Raji (cell line): ENCODE measurements at regions not wholly inside any gene's neighbourhood (a gene's known extent, or its start where the extent isn't known, plus 50 kb on each side); places are given as distances from the start of the nearest gene placed in this dataset.

Experiments used
- POLR2A ChIP-seq: IDR thresholded peaks from 2 replicates; pipeline ENCODE4 v1.6.1; 2011; ENCODE audit warnings: low read depth, low read length, control low read depth; ENCODE audit not compliant: insufficient read depth

DNA sequence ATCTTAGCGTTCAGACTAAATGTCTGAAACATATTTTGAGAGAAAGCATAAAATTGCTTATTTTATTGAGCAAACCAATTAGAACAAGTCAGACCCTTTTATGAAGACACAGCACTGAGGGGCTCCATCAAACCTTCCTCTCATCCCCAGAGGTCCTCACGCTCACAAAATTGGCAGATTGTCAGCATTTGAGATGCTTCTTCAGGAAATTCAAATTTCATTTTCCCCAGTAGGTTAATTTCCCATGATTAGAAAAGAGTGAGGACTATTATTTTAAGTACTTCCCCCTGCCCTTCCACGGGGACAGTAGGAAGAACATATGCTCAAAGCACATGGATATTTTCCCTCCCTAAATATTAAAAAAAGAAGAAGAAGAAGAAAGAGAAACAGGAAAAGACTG lies 851.8 kb downstream of the BRD1 start:
- TF ChIP-seq POLR2A = no peak

DNA sequence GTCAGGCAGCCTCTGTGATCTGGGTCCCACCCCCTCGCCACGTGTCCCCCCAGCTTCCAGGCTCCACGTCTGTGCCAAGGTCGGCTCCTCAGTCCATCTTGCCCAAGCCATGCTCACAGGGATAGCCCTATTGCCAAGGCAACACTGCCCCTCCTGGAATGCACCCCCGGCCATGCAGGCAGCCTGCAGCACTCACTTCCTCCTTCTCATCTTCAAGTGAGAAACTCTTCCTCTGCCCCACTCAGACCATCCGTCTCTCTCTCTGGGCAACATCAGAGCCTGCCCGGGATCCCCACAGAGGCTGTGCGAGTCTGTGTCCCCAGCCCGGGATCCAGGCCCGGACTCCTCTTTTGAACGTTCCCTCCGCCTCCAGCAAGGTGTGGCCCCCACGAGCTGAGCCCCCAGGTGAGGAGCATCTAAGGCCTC lies 852.3 kb downstream of the BRD1 start:
- no peak for TF ChIP-seq POLR2A

DNA sequence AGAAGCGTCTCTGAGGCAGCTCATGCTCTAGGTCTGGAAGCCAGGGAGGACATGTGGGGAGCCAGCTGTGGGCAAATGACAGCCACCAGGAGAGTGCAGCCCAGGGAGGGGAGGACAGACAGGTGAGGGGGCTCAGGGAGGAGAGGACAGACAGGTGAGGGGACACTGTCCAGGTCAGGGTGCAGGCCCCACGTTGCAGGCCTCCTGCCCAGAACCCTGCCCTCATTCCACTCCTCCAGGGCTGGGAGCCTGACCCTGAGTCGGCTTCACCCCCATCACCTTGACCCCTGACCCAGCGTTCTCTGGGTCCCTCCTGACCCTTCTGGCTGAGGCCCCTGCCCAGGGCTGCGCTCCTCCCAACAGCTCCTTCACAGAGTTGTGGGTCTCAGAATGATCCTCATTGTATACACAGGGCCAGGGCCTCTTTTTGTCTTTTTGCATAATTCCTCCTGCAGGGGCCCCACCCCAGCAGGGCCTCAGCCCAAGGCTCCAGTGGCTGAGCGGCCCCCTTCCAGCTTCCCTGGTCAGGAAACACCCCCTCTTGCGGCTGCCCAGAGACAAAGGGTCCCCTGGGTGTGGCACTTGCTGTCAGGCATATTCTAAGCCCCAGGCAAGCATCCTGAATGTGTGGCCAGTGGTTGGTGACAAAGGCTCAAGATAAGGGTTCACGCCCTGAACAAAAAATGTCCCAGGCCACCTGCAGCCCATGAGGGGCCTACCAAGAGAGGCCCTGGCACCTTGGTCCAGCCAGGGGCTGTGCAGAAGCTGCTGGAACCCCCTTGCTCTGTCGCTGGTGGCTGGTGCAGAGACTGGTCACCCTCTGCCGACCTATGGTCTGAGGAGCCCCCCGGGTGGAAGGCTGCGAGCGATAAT lies 853.0 kb downstream of the BRD1 start:
- TF ChIP-seq POLR2A = no peak

DNA sequence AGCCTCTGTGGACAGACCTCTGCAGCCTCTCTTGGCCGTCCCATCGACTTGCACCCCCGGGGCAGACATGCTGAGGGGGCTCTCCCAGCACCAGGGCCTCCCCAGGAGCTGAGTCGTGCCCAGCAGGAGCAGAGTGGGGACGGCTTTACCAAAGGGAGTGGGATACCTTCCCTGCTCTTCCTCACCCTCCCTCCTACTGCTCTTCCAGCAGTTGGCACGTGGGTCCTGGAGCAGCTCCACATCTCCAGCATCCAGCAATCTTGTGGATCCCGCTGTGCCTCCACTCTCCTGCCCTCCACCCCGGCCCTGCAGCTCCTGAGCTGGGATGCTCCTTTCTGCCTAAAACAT lies 854.0 kb downstream of the BRD1 start:
- TF ChIP-seq POLR2A = no peak

DNA sequence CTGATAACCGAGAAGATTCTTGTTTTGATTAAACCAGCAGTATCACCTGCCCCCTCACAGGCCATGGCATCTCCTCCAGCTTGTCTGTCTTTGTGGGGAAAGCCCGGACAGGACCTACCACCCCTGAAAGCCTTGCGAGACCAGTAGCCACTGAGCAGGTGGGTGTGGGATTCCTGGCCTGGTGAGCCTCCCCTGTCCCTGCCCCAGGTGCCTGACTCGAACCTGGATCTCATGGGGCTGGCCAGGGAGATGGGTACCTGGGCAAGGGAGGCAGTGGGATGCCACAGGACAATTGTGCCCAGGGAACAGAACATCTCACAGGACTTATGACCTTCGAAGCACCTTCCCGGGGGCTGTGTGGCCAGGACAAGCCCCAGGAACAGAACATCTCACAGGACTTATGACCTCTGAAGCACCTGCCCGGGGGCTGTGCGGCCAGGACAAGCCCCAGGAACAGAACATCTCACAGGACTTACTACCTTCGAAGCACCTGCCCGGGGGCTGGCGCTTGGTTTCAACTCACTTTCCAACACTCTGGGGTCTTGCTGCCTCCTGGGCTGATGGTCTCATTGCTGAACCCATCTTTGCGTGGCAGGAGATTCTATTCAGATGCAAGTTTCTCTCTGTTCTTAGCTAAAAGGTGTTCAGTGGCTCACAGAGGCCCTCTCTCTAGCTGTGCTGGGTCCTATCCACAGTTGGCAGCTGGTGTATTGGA lies 854.5 kb downstream of the BRD1 start:
- TF ChIP-seq POLR2A = no peak

DNA sequence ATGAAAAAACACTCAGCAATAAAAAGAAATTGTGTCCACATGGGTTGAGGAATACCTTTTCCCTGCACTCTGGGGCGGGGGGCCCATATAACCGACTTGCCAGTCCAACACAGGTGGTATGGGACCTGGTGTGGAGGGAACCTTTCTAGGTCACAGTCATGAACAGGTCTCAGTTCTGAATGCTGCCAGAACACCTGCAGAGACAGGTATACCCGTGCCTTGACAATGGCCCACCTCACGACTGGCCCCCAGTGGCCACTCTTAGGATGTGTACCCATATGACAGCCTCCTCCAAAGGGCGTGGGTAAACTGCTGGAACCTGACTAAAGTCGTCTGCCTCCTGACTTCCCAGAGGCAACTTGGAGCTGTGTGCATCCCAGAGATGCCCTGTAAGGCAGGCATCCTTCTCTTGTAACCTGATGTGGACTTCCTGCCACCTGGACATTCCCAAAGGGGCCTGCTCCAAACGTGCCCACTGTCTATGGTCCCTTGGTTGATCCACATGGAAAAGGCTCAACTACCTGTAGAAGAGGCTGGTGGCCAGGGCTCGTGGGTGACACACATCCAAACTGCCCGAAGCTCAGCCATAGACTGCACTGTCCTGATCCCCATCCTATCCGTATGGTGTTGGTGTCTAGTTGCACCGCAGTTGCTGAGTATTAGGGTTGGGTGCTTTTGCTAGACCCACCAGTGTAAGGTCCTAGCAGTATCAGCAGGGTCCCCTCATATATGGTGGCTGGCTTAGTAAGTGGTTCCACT lies 859.3 kb downstream of the BRD1 start:
- TF ChIP-seq POLR2A = no peak

DNA sequence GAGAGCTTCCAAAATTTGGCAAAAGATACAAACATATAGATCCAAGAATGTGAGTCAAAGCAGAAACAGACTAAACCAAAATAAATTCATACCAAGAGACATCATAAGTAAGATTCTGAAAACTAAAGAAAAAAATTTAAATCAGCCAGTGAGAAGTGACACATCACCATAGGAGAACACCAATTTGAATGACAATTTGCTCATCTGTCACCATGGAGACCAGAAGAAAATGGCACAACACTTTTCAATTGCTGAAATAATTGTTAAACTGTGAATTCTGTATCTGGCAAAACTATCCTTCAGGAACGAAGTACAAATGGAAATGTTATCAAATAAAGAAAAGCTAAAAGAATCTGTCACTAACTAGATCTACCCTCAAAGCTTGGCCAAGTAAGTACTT lies 864.3 kb downstream of the BRD1 start:
- no peak for TF ChIP-seq POLR2A

DNA sequence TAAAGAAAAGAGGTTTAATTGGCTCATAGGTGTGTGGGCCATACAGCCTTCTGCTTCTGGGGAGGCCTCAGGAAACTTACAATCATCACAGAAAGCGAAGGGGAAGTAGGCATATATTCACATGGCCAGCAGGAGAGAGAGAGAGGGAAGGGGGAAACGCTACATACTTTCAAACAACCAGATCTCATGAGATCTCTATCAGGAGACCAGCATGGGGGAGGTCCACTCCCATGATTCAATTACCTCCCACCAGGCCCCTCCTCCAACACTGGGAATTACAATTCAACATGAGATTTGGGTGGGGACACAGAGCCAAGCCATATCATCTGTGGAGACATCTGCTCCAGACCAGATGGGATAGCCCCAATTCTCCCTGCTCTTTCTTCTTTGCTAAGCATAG lies 866.0 kb downstream of the BRD1 start:
- TF ChIP-seq POLR2A = no peak

DNA sequence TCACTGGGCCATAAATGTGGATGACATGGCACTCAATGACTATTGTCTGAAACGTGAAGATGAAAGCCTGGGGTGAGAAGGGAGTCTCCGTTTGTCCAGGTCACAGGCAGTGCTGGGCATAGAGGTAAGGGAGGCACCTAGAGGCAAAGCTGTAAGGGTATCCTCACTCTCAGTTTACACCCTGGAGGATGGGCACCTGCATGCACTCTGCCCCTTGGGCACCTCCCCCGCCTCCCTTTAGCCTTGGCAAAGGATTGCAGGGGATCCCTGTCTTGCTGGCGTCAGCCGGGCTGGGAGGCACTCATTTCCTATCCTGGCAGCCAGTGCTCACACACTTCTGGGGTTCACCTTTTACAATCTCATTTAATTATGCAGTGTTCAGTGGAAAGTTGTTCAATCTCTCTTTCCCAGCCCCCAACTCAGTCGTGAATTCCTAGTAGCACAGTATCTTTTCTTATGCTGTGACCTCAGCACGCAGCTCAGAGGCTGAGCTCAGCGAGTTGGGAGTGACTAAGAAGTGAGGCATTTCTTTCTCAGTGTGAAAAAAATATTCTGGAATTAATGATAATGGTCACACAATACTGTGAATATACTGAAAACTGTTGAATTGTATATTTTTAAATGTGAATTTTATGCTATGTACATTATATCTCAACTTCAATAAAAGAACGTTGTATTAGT lies 866.6 kb downstream of the BRD1 start:
- TF ChIP-seq POLR2A = no peak

DNA sequence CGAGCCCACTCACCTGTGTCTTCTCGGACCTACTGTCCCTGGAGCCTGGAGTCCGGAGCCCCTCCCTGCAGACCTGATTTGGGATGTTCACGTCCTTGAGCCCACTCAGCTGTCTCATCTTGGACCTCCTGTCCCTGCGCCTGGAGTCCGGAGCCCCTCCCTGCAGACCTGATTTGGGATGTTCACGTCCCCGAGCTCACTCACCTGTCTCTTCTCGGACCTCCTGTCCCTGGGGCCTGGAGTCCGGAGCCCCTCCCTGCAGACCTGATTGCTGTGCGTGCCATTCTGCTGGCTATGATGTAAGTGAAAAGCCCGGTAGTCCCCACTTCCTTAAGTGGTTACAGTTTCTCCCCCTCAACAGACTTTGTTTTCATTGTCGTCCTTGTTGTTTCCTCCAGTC lies 867.1 kb downstream of the BRD1 start:
- no peak for TF ChIP-seq POLR2A

DNA sequence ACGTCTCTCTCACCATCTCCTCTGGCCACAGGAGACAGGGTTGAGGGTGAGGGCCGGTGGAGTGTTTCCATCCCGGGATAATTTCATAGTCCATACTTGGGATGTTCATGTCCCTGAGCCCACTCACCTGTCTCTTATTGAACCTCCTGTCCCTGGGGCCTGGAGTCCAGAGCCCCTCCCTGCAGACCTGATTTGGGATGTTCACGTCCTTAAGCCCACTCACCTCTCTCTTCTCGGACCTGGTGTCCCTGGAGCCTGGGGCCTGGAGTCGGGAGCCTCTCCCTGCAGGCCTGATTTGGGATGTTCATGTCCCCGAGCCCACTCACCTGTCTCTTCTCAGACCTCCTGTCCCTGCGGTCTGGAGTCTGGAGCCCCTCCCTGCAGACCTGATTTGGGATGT lies 868.2 kb downstream of the BRD1 start:
- TF ChIP-seq POLR2A = no peak

DNA sequence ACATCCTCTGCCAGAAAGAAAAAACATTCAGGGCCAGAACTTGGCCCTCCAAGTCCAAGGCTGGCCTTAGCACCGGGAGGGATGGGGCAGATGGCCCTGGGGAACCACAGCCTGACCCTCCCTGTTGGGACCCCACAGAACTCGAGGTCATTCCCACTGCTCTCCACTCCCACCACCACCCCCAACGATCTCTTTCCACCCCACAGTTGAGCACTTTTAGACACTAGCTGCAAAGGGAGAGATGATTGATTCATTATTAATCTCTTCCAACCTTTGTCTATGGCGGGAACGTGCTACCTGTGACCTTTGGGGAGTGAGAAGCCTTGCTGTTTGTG lies 869.7 kb downstream of the BRD1 start:
- TF ChIP-seq POLR2A = no peak

DNA sequence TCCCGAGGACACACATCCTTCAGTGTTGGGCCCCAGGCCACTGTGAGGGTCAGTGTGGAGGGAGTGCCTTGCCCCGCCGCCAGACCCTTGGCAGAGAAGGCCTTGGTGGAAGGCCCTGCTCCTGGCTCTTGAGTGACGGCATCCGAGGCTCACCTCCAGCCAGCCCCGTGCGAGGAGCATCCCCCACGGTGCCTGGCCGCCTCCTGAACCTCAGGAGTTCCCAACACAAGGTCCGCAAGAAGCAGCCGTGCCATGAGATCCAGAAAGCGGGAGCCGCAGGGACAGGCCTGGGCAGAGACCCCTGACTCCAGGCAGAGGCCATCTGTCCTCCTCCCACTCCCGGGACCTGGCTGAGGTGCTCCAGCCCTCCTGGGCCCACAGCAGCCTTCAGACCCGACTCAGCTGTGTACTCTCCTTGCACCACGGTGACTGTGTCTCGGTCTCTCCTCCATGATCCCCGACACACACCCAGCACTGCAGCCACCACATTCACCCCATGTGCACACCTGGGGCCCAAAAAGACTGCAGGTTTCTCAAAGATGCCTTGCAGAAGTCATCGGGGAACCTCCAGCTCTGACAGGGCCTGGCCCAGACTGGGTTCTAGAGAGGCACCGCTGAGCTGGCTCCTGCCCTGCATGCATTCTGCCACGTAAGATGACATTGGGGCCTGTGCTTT lies 870.2 kb downstream of the BRD1 start:
- no peak for TF ChIP-seq POLR2A

DNA sequence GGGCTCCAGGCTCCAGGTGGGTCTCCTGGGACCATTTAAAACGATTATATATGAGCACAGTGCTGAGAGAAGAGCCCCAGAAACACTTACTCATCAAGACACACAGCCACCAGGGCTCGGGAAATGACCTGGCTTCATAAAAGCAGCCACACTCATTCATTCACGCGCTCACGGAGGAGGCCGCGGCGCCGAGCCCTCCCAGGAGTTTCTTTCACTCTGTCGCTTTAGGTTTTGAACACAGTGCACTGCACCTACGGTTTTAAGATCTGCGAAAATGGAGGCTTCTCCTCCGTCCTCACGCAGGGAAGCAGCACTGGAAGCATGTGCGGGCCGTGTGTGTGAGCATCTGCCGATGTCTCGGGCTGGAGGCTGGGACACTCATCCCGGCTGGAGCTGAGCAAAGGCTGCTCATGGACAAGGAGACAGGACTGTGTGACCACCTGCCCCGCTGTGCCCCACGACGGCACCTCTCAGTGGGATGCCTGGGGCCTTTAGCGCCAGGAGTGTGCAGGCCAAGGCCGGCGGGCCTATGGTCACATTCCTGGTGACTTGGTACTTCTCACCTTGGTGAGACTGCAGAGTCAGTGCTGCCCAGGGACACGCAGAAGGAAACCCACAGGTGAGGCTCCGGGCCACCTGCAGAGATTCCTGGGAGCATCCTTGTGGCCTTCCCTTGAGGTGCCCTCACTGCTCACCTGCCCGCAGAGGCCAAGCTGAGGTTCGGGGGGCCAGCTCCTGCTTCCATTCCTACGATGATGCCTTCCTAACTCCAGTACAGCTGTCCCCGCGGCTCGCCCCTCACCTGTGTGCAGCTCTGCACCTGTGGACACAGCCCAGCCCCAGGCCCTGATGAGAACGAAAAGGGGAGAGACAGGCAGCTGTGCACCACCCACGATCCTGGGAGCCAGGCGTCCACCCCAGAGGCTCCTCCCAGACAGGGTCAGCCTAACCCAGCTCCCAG lies 872.0 kb downstream of the BRD1 start:
- TF ChIP-seq POLR2A = no peak
